SHP77 (cell line): ENCODE measurements at regions not wholly inside any gene's neighbourhood (a gene's known extent, or its start where the extent isn't known, plus 50 kb on each side); places are given as distances from the start of the nearest gene placed in this dataset.
"Not testable (repeated sequence)": the region's sequence is repeated elsewhere in the genome, so short reads cannot be mapped to it uniquely, and the experiment has no call there.

Source experiments
- DNase-seq, 2 experiments: peaks; one replicate each; lab custom pipeline; 2025; lab: John Stamatoyannopoulos, UW

DNA sequence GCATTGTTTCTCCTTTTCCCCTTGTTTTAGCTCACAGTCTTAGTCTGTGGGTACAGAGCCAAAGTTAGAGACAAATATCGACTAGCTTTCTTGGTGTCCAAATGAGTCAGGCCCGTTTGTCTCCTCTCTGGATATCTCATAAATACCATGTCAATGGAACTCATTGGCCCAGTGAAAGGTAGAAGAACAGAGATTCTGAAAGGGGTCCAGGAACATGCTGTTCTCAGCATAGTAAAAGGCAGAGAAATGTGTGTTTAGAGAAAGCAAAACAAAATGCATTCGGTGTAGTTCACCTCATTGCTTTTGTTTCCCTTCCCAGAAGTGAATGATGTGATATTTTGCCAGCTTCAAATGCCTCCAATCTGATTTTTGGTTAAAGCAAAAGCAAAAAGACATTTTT, 238.6 kb upstream of the SLC8A1 start:
- no peak for DNase-seq

DNA sequence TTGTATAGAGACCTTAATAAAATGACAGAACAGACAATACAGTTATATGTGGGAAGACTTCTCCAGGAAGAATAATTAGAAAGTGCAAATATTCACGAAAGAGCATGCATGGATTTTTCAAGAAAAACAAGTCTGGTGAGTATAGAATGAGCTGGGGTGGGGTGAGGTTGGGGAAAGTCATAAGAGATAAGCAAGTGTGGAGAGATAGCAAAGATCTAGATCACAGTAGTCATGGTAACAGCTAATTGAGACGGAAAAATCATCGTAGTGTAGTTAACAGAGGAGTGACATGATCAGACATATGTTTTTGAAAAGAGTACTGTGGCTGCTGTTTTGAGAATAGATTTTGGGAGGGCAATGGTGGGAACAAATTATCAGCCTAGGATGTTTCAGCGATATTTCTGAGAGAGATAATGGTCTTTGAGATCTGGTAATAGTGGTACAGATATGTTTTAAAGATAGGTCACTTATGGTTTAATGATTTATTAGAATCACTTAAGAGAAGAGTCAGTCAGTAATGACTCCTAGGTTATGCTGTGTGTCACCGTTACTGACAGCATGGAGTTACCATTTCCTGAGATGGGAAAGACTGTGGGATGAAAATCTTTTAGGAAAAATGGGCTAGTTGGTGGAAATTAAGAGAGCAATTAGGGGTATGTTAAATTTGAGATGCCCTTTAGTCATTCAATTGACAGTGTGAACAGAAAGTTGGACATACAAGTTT, 248.5 kb upstream of the SLC8A1 start:
- DNase-seq, result no peak

DNA sequence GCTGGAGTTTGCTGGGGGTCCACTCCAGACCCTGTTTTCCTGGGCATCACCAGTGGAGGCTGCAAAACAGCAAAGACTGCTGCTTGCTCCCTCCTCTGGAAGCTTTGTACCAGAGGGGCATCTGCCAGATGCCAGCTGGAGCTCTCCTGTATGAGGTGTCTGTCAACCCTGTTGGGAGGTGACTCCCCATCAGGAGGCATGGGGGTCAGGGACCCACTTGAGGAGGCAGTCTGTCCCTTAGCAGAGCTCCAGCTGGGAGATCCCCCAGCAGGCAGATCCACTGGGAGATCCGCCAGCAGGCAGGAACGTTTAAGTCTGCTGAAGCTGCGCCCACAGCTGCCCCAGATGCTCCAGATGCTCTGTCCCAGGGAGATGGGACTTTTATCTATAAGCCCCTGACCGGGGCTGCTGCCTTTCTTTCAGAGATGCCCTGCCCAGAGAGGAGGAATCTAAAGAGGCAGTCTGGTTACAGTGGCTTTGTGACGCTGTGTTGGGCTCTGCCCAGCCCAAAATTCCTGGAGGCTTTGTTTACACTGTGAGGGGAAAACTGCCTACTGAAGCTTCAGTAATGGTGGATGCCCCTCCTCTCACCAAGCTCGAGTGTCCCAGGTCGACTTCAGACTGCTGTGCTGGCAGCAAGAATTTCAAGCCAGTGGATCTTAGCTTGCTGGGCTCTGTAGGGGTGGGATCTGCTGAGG, 260.5 kb upstream of the SLC8A1 start:
- DNase-seq, result not testable (repeated sequence)

DNA sequence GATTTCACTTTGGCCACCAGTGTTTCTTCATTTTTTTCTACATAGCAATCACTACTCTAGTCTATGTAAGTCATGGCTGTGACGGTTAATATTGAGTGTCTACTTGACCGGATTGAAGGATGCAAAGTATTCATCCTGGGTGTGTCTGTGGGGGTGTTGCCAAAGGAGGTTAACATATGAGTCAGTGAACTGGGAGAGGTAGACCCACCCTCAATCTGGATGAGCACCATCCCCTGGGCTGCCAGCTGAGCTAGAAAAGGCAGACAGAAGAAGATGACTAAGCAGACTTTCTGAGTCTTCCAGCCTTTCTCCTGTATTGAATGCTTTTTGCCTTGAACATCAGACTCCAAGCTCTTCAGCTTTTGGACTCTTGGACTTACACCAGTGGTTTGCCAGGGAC, 265.0 kb upstream of the SLC8A1 start:
- DNase-seq, result no peak

DNA sequence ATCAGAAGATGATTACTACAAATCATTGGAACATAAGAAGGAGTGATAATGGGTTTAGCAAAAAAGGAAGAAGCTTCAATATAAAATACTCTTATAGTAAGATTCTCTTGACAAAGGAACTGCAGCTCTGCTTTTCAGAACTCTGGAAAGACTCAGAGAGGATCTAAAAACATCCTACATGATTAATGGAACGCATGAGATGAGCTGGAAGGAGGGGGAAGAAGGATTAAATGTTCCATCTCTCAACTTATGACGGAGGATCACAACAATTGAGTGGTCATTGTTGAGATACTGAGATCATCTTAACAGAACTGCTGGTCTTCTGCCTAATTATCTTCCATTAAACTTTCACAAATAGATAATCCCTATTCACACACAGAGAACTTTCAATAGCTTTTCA, 267.5 kb upstream of the SLC8A1 start:
- no peak for DNase-seq

DNA sequence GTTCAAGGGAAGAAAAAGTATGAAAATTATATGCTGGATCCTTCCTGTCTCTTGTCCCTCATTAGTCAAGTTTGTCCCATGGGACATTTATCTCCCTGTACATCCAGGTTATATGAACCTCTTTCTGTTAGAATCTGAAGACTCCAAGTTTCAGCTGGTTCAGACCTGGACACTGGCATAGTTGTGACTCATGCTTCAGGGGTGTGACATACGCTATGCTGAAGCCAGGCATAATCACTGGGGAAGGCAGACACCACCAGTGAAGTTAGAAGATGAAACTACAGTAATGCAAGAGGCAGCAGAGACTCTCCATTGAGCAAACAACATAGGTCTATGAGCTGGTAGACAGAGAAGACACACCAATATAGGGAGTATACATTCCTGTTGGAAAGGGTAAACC, 269.7 kb upstream of the SLC8A1 start:
- no peak for DNase-seq

DNA sequence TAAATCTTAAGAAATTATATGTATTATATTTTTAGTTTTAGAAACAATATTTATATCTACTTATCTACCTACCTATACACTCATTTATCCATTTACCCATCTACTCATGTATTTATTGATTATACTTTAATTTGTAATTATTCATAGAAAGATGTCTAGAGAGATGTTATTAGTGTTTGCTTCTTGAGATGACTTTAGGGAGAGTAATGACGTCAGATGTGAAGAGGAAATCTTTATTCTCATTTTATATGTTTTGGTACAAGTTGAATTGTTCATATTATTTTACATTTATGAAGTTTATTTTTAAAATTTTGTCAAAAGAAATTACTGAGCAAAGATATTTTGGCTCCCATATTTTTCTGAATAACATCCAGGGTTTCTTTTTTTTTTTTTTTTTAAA, 271.3 kb upstream of the SLC8A1 start:
- no peak for DNase-seq

DNA sequence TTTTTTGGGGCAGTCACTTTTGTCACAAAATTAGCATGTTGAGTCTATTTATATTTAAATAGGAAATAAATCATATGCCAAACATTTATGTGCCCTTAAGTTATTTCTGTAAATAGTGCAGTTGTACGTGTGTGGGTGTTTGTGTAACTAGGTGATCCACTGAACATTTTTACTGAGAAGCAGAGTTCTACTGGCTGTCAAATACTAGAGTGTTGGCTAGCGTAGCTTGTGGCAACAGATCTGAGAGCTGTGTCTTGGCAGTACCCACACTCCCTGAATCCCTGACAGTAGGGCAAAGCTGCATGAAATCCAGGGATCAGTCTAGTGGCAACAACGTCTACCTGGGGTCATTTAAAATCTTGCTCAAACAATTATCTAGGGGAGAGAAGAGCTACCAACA, 273.1 kb upstream of the SLC8A1 start:
- DNase-seq, result no peak

DNA sequence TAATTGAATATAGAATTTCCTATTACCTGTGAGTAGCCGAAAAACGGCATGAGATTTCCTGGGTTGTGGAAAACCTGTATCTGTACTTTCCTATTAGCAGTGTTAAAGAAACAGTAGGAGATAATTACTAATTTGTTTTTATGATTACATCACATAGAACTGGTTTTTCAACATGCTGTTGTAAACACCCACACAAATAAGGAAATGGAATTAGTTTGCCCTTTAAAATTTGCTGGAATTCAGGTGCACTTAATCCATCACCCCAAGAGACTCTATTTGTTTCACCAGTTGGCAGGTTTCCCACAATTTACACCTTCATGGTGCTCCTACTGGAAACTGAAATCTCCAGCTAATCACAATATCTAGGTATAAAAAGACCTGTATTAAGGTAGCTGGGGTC, 274.1 kb upstream of the SLC8A1 start:
- DNase-seq, result no peak

DNA sequence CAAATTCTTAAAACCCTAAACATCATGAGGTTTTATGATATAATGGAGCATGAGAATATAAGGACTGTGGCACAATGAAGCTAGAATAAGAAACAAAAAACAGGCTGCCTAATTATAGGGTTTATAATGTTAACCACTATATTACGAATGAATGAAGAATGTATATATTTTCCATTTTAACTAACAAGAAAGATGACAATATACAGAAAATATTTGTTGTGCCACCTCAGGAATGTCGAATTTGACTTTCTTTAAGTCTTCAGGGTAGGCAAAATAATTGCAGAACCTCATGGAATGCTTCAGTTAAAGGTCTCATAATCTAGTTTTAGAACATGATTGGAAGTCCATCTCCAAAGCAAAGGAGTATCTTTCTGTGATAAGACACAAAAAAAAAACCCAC, 282.9 kb upstream of the SLC8A1 start:
- no peak for DNase-seq

DNA sequence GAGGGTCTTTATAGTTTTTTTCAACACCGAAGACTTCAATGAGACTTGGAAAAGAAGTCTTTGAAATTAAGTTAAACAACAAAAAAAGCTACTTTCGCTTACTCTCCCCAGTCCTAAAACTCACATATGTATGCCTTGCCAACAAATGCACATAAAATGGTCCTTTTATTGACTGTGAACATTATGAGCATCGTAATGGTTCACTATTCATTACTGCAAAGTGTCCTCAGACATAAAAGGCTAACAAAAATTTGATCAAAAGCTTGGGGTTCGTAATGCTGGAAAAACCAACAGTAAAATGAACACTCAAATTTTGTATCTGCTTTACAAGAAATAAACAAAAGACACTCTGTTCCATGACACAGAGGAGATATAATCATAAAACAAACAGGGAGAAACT, 285.3 kb upstream of the SLC8A1 start:
- no peak for DNase-seq

DNA sequence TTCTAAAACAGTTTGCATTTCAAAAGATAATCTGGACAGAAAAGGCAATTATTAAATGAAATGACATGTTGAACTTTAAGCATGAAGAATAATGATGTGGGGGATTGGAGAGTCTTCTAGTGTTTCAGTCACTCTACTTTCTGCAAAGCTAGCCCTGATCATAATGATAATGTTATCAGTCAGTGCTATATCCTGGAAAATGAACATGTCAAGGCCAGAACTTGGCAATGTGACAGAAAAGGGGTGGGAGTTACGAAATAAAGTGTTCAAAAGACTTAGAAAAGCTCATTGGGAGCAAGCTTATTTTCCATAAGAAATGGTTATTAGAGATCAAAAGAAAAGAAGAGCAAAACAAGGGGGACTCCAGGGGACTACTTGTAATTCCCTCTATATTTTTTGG, 288.5 kb upstream of the SLC8A1 start:
- no peak for DNase-seq

DNA sequence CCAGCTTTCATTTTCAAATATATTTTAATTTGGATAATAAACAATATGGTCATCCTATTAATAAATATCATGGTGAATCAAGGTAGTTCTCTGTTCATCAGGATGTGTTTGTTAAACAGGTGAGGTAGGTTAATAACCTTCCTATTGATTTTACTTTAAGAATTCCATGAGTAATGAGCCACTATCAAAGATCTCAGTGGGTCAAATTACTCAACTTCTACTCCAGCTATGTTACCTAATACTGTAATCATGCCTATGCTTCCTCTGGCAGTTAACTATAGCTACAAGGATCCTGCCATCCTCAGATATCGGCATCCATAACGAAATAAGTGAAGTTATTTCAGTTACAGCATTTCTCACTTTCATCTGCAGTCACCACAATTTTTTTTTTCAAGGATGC, 289.6 kb upstream of the SLC8A1 start:
- no peak for DNase-seq

DNA sequence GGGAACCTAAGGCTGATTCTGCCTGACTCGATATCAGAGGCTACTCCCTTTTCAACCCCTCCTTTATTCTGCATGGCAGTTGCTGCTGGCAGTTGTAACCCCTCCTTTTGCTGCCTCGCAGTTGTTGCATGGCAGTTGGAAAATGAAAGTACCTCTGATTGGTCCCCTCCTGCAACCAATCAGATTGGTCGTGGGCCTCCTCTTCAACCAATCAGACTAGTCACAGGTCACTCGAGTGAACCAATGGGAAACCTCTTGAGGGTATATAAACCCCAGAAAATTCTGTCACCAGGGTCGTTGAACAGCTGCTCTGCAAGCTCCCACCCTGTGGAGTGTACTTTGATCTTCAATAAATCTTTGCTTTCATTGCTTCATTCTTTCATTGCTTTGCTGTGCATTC, 294.3 kb upstream of the SLC8A1 start:
- peak; percentile 8 to 18 for DNase-seq

DNA sequence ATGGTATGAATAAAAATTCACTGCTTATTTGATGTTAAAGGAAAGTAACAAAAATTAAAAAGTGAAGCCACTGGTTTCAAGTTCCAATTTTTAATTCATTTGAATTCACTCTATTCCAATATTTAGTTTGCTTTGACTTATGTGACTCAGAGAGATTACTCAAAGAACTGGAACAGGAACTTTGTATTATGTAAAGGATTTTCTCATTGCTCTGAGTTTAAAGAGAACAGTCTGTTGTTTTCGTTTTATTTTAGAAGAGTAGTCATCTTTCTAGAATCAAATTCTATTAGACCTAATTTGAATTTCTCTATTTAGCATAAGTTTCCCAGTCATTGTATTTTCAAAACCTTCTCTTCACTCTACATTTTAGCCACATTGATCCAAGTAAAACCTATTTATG, 300.1 kb upstream of the SLC8A1 start:
- no peak for DNase-seq

DNA sequence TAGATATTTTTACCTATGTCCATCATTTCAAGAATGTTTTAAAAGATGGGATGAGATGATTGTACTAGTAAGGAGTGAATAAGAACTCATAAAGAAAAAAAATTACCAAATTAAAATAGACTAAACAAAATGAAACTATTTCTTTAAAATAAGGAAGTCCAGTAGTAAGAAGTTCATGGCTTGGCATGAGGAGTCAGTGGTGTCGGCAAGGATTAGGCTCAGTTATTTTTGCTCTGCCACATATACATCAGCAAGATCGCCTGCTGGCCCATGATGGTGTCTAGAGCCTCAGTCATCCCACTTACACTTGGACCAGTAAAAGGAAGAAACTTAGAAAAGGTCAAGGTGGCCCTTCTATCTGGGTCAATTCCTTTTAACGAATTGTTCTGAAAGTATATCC, 300.9 kb upstream of the SLC8A1 start:
- no peak for DNase-seq

DNA sequence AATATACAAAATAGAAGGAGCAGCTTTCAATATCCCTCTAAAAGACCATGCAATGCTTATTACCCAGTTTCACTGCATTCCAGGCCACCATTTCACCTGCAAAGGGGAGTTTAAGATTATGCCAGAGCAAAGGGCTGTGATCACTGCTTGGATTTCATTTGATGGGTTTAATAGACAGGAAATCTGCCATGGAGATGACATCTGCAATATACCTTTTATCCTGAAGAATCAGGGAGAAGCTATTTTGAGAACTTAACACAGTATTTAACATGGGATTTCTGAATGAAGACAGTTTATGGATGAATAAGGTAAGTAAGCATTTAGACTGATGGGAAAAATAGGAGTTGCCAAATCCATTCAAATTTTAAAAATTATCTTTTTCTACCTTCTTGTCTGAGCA, 303.0 kb upstream of the SLC8A1 start:
- no peak for DNase-seq

DNA sequence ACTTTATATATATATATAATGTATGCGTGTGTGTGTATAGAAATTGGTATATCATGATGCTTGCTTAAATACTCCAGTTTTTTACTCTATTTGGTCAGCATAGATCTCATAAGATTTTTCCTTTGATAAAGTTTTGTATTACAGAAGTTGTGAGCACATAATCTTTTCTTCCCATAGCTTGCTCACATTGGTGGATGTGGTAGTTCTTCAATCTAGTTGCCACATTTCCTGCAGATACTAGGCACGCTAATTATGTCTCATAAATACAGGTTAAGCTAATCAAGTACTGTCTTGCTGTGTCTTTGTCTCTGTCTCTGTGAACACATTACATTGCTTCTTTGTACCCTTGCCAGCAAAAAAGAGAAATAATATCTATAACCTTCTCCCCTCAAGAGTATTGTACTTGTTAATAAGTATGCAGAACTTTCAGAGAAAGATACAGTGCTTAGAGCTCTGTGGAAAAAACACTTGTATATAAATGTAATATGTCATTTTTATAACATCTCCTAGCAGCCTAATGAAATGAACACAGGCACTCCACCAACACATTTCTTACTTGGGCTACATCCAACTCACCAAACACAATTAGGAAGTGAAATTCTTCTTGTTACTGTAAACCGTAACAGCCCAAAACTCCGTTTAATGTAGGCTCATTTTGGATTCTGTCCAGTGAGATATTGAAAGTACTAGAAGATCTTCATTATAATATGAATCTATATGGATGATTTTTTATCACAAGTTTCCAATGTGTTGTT, 306.7 kb upstream of the SLC8A1 start:
- no peak for DNase-seq

DNA sequence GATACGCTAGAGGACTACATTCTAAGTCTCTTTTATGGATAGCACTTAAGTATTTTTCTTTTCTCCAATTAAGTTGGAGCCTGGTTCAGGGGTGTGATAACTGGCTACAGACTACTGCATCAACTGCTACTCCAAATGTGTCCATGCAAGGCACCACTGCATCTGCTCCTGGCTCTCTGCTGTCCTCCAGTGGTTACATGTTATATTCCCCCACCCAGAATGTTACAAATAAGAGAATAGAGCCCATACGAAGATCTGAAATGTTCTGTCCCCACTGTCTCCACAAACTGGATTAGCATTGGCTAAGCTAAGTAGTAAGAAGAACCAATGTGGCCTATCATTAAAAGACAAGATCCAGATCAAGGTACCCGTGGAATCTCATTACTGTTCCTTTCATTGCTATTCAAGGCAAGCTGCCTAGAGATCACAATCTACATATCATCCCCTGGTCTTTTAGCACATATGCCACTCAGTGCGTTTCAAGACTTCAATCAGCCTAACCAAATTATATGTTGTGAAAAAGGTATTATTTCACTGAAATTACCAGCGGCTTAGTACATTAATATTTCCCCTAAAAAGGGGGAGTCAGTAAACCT, 308.3 kb upstream of the SLC8A1 start:
- DNase-seq, result no peak

DNA sequence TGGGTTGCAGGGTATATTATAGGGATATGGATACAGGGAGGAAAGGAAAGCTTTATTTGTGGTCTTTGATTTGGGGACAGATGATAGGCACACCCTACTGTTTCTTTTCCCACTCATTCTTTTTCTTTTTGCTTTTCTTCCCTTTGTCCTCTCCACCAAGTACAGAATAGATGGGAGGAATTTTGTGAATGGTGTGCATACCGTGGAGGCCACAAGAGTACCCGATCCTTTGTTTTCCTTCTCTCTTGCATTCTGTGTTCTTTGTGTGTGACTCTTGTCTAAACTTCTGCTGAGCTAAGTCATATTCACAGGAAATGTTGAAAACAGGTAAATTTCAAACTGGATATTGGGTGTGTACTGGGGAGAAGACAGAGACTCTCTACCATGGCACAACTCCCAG, 321.4 kb upstream of the SLC8A1 start:
- no peak for DNase-seq

DNA sequence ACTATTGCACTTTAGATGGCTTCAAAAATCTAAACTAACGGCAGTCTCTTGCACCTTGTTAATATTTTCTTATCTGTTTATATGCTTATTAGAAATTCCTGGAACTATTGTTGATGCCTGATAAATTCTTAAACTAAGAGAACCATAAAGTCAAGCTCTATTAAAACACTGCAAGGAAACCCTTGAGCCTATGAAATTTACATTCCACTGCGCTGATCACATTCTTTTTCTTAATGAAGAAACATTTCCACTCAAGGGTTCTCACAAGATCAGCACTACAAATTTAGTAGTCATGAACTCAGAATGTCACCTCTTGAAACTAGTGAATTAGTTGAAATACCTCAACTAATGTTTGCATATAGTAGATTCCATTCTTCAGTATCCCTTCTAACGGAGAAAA, 331.8 kb upstream of the SLC8A1 start:
- no peak for DNase-seq

DNA sequence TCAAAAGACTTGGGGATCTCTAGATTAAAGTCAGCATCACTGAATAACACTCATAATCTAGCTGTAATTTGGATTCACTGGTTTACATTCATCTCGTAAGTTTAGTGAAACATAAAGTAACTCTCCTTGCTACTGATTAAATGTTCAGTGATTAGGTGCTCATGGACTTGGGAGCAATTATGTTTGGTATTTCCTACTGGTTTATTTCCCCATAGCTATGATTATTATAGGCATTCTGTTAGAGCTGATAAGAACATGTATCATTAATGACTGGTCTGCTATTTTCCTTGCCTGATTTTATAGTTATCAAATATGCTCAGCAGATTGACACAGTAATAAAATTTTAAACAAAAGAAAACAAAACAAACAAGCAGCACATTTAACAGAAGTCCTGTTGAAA, 334.7 kb upstream of the SLC8A1 start:
- no peak for DNase-seq

DNA sequence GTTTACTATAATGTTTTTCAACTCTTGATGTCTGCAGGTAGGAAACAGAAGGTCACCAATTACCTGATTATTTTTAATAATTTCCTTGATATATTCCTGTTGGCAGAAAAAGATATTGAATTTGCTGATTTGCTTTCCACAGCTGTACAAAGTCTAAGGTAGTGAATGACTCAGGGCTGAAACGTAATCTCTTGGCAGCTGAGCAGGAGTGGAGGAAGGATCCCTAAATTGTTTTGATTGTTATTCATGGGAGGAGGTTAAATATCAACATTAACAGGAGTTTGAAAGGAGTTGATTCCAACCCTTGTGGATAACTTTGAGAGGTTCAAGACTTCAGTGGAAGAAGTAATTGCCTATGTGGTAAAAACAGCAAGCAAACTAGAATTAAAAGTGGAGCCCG, 345.2 kb upstream of the SLC8A1 start:
- DNase-seq, result no peak
